AG04449 (cell line): ENCODE measurements at regions not wholly inside any gene's neighbourhood (a gene's known extent, or its start where the extent isn't known, plus 50 kb on each side); places are given as distances from the start of the nearest gene placed in this dataset.
A peak's percentile ranks its signal among the peaks of the same experiment; 100 is the strongest.

Experiments used
- CTCF ChIA-PET: fragments of 350-600 bp; formaldehyde crosslinking; extraction: SDS; loops from one replicate; lab custom pipeline; 2021; ENCODE audit warnings: antibody characterized with exemption; lab: Yijun Ruan, JAX
- POLR2A ChIA-PET: fragments of 400-600, 350-600 bp; formaldehyde crosslinking; extraction: SDS; loops from one replicate; lab custom pipeline; 2020; ENCODE audit warnings: antibody characterized with exemption, inconsistent platforms; lab: Yijun Ruan, JAX
- DNase-seq: peaks from one replicate; pipeline ENCODE4 v3.0.0-alpha.2; 2010; ENCODE audit warnings: low read depth, low spot score
- H3K4me3 ChIP-seq: 2 replicates; pipeline ENCODE4 v1.5.1; 2011; ENCODE audit warnings: low read depth, mild to moderate bottlenecking, control low read depth, low read length
- CTCF ChIP-seq: IDR thresholded peaks from one replicate; pipeline ENCODE4 v1.5.1; 2011; ENCODE audit warnings: mild to moderate bottlenecking, moderate library complexity, low read length, control low read depth, inconsistent platforms; ENCODE audit not compliant: insufficient read depth; ENCODE audit errors: missing control alignments

GRCh38 chr9:26727471-26727870, 165.1 kb downstream of the CAAP1 start:
- POLR2A ChIA-PET, result no interaction called here
- no peak overlapping the region for H3K4me3 ChIP-seq
- CTCF ChIA-PET, result no interaction called here

GRCh38 chr9:26725573-26725972, 167.0 kb downstream of the CAAP1 start:
- ChIA-PET POLR2A (no interaction called here), CTCF (no interaction called here)
- TF ChIP-seq CTCF, result no peak
- DNase-seq, result no peak
- H3K4me3 ChIP-seq, result no peak overlapping the region

More at GRCh38 chr9:26727471-26727870, 165.1 kb downstream of the CAAP1 start:
- no peak for DNase-seq
- no peak for TF ChIP-seq CTCF

- H3K4me3 ChIP-seq, result no peak overlapping the region
- CTCF ChIA-PET, result interaction anchor here (1.0 to 1.3 kb wide), 2 partner anchors 9 to 252 kb away, joined by 3 to 4 read pairs; no protein-coding TSS in a partner anchor
- DNase-seq, result no peak
- POLR2A ChIA-PET, result no interaction called here
- TF ChIP-seq CTCF, result peak; percentile 13
These were observed 169.1 kb downstream of the CAAP1 start for GRCh38 chr9:26723486-26723885.

- ChIA-PET POLR2A (no interaction called here), CTCF (interaction anchor here (1.0 kb wide), 1 partner anchor 253 kb away, joined by 4 read pairs; no protein-coding TSS in a partner anchor)
- DNase-seq, result no peak
- TF ChIP-seq CTCF, result no peak
- H3K4me3 ChIP-seq, result no peak overlapping the region
These were observed 169.8 kb downstream of the CAAP1 start for GRCh38 chr9:26722755-26723154.

GRCh38 chr9:26710008-26710407, 182.6 kb downstream of the CAAP1 start:
- ChIA-PET POLR2A (no interaction called here), CTCF (no interaction called here)
- no peak for TF ChIP-seq CTCF
- no peak for DNase-seq
- H3K4me3 ChIP-seq, result no peak overlapping the region

- DNase-seq, result no peak
- H3K4me3 ChIP-seq, result no peak overlapping the region
- ChIA-PET CTCF (no interaction called here), POLR2A (no interaction called here)
- no peak for TF ChIP-seq CTCF
These were observed 186.4 kb downstream of the CAAP1 start for GRCh38 chr9:26706223-26706622.

- no peak for DNase-seq
- TF ChIP-seq CTCF, result no peak
- H3K4me3 ChIP-seq, result no peak overlapping the region
- POLR2A ChIA-PET, result no interaction called here
- CTCF ChIA-PET, result no interaction called here
These were observed 197.3 kb downstream of the CAAP1 start for GRCh38 chr9:26695298-26695622.
